GM12892 (cell line): ENCODE measurements at regions not wholly inside any gene's neighbourhood (a gene's known extent, or its start where the extent isn't known, plus 50 kb on each side); places are given as distances from the start of the nearest gene placed in this dataset.

Source experiments
- POLR2A ChIP-seq: IDR thresholded peaks from 2 replicates; pipeline ENCODE4 v1.6.1; 2011; ENCODE audit warnings: low read depth, low read length, control low read depth
- POLR2AphosphoS5 ChIP-seq: IDR thresholded peaks from 2 replicates; pipeline ENCODE4 v1.6.1; 2011; ENCODE audit warnings: low read depth, low read length, control low read depth
- TAF1 ChIP-seq: IDR thresholded peaks from 2 replicates; pipeline ENCODE4 v1.6.1; 2011; ENCODE audit warnings: low read depth, mild to moderate bottlenecking, control low read depth, low read length, borderline replicate concordance

- TF ChIP-seq POLR2A: no peak
- TF ChIP-seq POLR2AphosphoS5: no peak
- TF ChIP-seq TAF1: no peak
Measured at GRCh38 chr7:88522771-88523293, 216.1 kb upstream of the STEAP4 start.
